KMS-11 (cell line): ENCODE measurements at regions not wholly inside any gene's neighbourhood (a gene's known extent, or its start where the extent isn't known, plus 50 kb on each side); places are given as distances from the start of the nearest gene placed in this dataset.

ENCODE experiments used
- H2AFZ ChIP-seq: fragments of 200-600 bp; sonication (generic); 2 replicates; pipeline ENCODE4 v1.6.1; 2016; ENCODE audit warnings: antibody characterized with exemption, mixed run types, low read depth
- H3K27ac ChIP-seq: fragments of 200-600 bp; sonication (generic); 2 replicates; pipeline ENCODE4 v1.6.1; 2016; ENCODE audit warnings: mild to moderate bottlenecking, mixed run types
- H3K27me3 ChIP-seq: fragments of 200-600 bp; sonication (generic); 2 replicates; pipeline ENCODE4 v1.6.1; 2017; ENCODE audit warnings: mild to moderate bottlenecking, low read depth, mixed run types, moderate library complexity; ENCODE audit not compliant: insufficient read depth
- H3K36me3 ChIP-seq: fragments of 200-600 bp; sonication (generic); 2 replicates; pipeline ENCODE4 v1.6.1; 2017; ENCODE audit warnings: mild to moderate bottlenecking, mixed run types; ENCODE audit not compliant: insufficient read depth
- H3K4me1 ChIP-seq: fragments of 200-600 bp; sonication (generic); 2 replicates; pipeline ENCODE4 v1.6.1; 2016; ENCODE audit warnings: mild to moderate bottlenecking, low read depth, mixed run types; ENCODE audit not compliant: poor library complexity, severe bottlenecking
- H3K4me2 ChIP-seq: fragments of 200-600 bp; sonication (generic); 2 replicates; pipeline ENCODE4 v1.7.0; 2016; ENCODE audit warnings: mild to moderate bottlenecking, mixed run types
- H3K4me3 ChIP-seq: fragments of 200-600 bp; sonication (generic); IDR thresholded peaks from 2 replicates; pipeline ENCODE4 v1.6.1; 2017; ENCODE audit warnings: low read depth, low read length, mixed read lengths; ENCODE audit not compliant: insufficient read depth
- H3K79me2 ChIP-seq: fragments of 200-600 bp; sonication (generic); 2 replicates; pipeline ENCODE4 v1.6.1; 2016; ENCODE audit warnings: low read depth, mixed run types; ENCODE audit not compliant: insufficient read depth
- H3K9ac ChIP-seq: fragments of 200-600 bp; sonication (generic); 2 replicates; pipeline ENCODE4 v1.6.1; 2016; ENCODE audit warnings: mild to moderate bottlenecking, mixed run types
- H4K20me1 ChIP-seq: fragments of 200-600 bp; sonication (generic); 2 replicates; pipeline ENCODE4 v1.6.1; 2016; ENCODE audit warnings: mild to moderate bottlenecking, mixed run types; ENCODE audit not compliant: insufficient read depth
- TF ChIP-seq, protein P1 (sequence below): fragments of 200-600 bp; sonication (generic); conservative IDR thresholded peaks from 2 replicates; pipeline ENCODE4 v1.6.1; 2017; ENCODE audit warnings: low read depth, mild to moderate bottlenecking, antibody characterized with exemption, low read length, moderate library complexity, mixed read lengths

DNA sequence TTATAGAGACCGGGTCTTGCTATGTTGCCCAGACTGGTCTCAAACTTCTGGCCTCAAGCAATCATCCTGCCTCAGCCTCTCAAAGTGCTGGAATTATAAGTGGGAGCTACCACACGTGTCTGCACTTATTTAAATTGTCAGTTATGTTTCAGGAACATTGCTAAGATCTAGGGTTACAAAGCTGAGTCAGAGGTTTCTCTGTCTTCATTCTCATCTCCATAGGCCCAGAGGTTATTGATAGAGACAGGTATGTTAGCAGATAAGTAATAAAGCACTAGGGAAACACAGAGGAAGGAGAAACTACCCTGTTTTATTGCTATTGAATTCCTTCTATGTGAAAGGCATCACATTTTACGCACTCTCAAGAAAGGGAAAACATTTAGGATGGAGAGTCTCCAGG lies 214.1 kb downstream of the REEP3 start:
- peaks cover 33% of the 10 kb centered on the region for H3K4me1 ChIP-seq
- H3K9ac ChIP-seq: no peak overlapping the region
- no peak overlapping the region for H3K27ac ChIP-seq
- no peak overlapping the region for H2AFZ ChIP-seq
- TF ChIP-seq, protein P1, sequence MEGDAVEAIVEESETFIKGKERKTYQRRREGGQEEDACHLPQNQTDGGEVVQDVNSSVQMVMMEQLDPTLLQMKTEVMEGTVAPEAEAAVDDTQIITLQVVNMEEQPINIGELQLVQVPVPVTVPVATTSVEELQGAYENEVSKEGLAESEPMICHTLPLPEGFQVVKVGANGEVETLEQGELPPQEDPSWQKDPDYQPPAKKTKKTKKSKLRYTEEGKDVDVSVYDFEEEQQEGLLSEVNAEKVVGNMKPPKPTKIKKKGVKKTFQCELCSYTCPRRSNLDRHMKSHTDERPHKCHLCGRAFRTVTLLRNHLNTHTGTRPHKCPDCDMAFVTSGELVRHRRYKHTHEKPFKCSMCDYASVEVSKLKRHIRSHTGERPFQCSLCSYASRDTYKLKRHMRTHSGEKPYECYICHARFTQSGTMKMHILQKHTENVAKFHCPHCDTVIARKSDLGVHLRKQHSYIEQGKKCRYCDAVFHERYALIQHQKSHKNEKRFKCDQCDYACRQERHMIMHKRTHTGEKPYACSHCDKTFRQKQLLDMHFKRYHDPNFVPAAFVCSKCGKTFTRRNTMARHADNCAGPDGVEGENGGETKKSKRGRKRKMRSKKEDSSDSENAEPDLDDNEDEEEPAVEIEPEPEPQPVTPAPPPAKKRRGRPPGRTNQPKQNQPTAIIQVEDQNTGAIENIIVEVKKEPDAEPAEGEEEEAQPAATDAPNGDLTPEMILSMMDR: no peak
- H3K27me3 ChIP-seq: no peaks in the 10 kb centered on the region
- no peaks in the 10 kb centered on the region for H3K79me2 ChIP-seq
- H3K36me3 ChIP-seq: no peaks in the 10 kb centered on the region
- H3K4me3 ChIP-seq: no peak overlapping the region
- no peaks in the 10 kb centered on the region for H4K20me1 ChIP-seq
- H3K4me2 ChIP-seq: peak overlapping the region; percentile 56; the same call in 1 of the 2 replicates

DNA sequence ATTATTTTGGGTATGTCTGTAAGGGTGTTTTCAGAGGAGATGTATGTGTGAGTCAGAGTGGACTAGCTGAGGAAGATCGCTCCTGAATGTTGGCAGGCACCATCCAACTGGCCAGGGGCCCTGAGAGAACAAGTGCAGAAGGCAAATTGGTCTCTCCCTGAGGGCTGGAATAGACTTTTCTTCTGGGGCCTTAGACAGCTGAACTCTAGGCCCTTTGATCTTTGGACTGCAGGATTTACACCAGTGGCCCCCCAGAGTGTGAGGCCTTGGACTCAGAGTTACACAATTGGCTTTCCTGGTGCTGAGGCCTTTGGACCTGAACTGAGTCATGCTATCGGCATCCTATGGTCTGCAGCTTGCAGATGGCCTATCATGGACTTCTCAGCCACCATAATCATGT lies 217.2 kb downstream of the REEP3 start:
- H3K79me2 ChIP-seq: no peaks in the 10 kb centered on the region
- no peak overlapping the region for H2AFZ ChIP-seq
- H3K4me2 ChIP-seq: no peak overlapping the region
- no peaks in the 10 kb centered on the region for H4K20me1 ChIP-seq
- TF ChIP-seq, protein P1: no peak
- peaks cover 33% of the 10 kb centered on the region for H3K4me1 ChIP-seq
- no peak overlapping the region for H3K27ac ChIP-seq
- H3K9ac ChIP-seq: no peak overlapping the region
- H3K36me3 ChIP-seq: no peaks in the 10 kb centered on the region
- no peaks in the 10 kb centered on the region for H3K27me3 ChIP-seq
- H3K4me3 ChIP-seq: no peak overlapping the region

DNA sequence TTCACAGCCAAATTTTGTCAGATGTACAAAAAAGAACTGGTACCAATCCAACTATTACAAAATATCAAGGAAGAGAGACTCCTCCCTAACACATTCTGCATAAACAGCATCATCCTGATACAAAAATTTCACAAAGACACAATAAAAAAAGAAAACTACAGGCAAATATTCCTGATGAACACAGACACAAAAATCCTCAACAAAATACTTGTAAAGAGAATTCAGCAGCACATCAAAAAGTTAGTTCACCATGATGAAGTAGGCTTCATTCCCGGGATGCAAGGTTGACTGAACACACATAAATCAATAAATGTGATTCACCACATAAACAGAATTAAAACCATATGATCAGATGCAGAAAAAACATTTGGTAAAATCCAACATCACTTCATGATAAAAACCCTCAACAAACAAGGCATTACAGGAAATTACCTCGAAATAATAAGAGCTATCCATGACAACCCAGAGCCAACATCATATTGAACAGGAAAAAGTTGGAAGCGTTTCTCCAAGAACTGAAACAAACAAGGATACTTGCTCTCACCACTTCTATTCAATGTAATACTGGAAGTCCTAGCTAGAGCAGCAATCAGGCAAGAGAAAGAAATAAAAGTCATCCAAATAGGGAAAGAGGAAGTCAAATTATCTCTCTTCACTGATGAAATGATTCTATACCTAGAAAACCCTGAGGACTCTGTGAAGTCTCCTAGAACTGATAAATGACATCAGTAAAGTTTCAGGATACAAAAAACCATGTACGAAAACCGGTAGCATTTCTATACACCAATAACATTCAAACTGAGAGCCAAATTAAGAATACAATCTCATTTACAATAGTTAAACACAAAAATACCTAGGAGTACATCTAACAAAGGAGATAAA lies 223.1 kb downstream of the REEP3 start:
- Histone ChIP-seq H2AFZ (no peak overlapping the region), H3K9ac (no peak overlapping the region), H3K27me3 (no peaks in the 10 kb centered on the region), H3K4me1 (no peaks in the 10 kb centered on the region), H4K20me1 (no peaks in the 10 kb centered on the region), H3K4me3 (no peak overlapping the region), H3K79me2 (no peaks in the 10 kb centered on the region), H3K4me2 (no peak overlapping the region), H3K27ac (no peak overlapping the region), H3K36me3 (no peaks in the 10 kb centered on the region)
- TF ChIP-seq, protein P1: no peak

DNA sequence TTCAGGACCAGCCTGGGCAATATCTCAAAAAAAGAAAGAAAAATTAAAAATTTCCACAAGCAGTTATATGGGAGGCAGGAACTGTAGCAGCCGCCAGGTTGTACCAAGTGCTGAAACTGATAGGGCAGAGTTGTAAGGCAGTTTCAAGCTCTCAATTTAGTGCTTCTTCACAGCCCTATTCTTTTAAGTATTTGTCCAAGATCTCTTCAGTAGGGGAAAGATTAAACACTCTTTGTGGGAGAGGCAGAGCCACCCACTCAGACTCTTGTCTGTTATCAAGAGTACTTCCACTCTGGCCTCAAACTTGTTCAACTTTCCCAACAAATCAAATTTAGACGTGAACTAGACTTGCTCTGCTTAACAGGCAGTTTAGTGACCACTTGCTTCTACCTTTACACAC lies 228.7 kb downstream of the REEP3 start:
- no peak overlapping the region for H2AFZ ChIP-seq
- H3K4me3 ChIP-seq: no peak overlapping the region
- no peaks in the 10 kb centered on the region for H3K27me3 ChIP-seq
- H3K36me3 ChIP-seq: no peaks in the 10 kb centered on the region
- no peaks in the 10 kb centered on the region for H4K20me1 ChIP-seq
- TF ChIP-seq, protein P1: no peak
- no peaks in the 10 kb centered on the region for H3K79me2 ChIP-seq
- H3K9ac ChIP-seq: no peak overlapping the region
- H3K4me2 ChIP-seq: no peak overlapping the region
- H3K27ac ChIP-seq: no peak overlapping the region
- no peaks in the 10 kb centered on the region for H3K4me1 ChIP-seq
